Hindlimb muscle (tissue), 1 donor: ENCODE measurements at regions not wholly inside any gene's neighbourhood (a gene's known extent, or its start where the extent isn't known, plus 50 kb on each side); places are given as distances from the start of the nearest gene placed in this dataset.
"Not testable (repeated sequence)": the region's sequence is repeated elsewhere in the genome, so short reads cannot be mapped to it uniquely, and the experiment has no call there.

Experiments
- DNase-seq: peaks from one replicate; pipeline ENCODE4 v3.0.0-alpha.2; 2013

GRCh38 chr6:170043150-170043819 lies 247.6 kb downstream of the DLL1 start:
- no peak for DNase-seq

- DNase-seq, result no peak
Observed at GRCh38 chr6:170042596-170043118, 248.2 kb downstream of the DLL1 start.

- no peak for DNase-seq
Observed at GRCh38 chr6:170042123-170042522, 248.8 kb downstream of the DLL1 start.

GRCh38 chr6:170041526-170041925 lies 249.4 kb downstream of the DLL1 start:
- no peak for DNase-seq

GRCh38 chr6:170040906-170041305 lies 250.0 kb downstream of the DLL1 start:
- DNase-seq, result no peak

DNA sequence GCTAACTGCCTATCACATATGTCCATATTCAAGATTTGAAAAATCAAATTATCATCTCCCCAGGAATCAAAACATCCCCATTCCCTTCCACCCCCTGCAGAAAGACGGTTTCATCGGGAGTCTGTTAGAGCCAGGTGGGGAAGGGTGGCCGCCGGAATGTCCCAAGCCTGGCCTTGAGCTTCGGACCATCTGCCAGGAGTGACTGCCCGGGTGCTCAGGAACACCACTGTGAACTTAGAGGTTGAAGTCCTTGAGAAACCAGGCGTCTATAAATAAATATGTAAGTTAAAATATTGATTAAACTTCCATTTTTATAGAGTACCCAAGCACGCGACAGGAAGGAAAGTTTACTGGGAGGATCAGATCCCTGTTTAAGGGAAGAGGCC lies 250.8 kb downstream of the DLL1 start:
- no peak for DNase-seq

- DNase-seq, result no peak
Observed at GRCh38 chr6:170039156-170040114, 251.4 kb downstream of the DLL1 start.

GRCh38 chr6:170038708-170039107 lies 252.2 kb downstream of the DLL1 start:
- no peak for DNase-seq

- no peak for DNase-seq
Observed at GRCh38 chr6:170038251-170038650, 252.6 kb downstream of the DLL1 start.

DNA sequence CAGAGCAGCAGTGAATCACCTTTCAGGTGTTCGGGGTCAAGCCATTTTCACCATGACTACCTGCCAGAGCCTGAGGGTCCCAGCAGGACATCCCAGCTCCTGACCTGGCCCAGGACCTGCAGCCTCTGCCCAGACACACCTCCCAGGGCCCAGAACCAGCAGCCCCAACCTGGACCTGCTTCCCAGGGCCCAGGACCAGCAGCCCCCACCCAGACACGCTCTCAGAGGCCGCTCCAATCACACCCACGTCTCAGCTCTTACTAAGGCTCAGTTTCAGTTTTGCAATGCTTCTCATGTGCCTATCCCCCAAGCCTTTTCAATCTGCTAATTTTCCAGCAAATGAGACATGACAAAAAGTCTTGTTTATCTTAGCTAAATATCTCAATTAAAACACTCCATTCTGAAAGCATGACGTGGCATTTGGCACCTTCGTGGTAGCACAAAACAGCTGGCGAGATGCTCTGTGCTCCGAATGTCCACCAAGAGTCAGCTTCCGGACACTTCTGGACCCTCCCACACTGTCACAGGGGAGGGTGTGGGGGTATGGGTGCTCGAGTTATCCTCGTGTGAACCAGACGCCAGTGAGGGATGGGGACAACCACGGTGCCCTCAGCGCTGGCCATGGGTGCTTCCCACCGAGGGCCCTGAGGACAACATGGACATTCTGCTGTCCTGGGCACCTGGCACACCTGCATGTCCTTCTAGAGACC lies 253.2 kb downstream of the DLL1 start:
- DNase-seq, result no peak

GRCh38 chr6:170036916-170037315 lies 254.0 kb downstream of the DLL1 start:
- no peak for DNase-seq

DNA sequence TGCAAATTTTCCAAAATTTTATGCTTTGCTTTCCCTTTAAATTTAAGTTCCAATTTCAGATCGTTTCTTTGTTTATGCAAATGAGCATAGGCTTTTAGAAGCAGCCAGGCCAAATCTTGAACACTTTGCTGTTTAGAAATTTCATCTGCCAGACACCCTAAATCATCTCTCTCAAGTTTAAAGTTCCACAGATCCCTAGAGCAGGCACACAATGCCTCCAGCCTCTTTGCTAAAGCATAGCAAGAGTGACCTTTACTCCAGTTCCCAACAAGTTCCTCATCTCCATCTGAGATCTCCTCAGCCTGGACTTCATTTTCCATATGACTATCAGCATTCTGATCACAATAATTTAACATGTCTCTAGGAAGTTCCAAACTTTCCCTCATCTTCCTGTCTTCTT lies 254.5 kb downstream of the DLL1 start:
- DNase-seq, result not testable (repeated sequence)

DNA sequence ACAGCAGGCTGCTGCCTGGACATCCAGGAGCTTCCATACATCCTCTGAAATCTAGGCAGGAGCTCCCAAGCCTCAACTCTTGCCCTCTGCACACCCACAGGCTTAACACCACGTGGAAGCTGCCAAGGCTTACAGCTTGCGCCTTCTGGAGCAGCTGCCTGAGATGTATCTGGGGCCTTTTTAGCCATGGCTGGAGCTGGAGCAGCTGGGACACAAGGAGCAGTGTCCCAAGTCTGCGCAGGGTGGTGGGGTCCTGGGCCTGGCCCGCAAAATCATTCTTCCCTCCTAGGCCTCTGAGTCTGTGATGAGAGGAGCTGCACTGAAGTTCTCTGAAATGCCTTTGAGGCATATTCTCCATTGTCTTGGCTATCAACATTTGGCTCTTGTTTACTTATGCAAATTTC lies 255.0 kb downstream of the DLL1 start:
- DNase-seq, result no peak

GRCh38 chr6:170035044-170035443 lies 255.8 kb downstream of the DLL1 start:
- DNase-seq, result no peak

GRCh38 chr6:170034294-170034693 lies 256.6 kb downstream of the DLL1 start:
- DNase-seq, result no peak

DNA sequence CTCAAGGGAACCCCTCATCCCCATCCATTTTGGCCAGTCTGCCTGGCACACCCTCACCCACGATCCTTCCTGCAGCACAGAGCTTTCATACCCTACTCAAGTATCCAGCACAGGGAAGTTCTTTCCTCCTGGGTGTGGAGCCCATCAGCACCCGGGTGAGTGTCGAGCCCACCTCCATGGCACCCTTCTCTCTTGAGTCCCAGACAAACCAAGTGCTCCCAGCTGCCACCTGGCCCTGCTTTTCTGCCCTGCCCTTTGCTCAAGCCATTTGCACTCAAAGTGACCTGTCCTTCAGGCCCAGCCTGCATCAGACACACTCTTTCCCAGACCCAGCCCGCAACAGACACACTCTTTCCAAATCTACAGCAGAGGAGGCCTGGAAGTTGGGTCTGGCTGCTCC lies 257.2 kb downstream of the DLL1 start:
- DNase-seq, result no peak

- no peak for DNase-seq
Observed at GRCh38 chr6:170032706-170033309, 258.1 kb downstream of the DLL1 start.

DNA sequence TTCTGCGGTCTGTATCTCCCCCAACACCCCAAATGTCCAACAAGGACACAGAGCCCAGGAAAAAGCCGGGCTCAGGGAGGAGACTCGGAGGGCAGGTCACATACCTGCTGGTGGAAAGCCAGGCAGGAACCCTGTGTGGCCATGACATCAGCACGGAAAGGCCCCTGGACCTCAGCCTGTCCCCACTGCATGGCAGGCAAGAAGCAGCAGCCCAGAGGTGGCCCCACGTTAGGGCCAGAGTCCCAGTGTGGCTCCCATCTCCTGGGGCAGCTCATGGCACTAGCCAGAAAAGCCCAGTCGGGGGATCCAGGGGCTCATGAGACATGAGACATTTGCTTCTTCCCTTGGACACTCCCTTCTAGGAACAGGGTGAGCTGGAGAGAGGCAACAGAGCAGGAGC lies 258.7 kb downstream of the DLL1 start:
- DNase-seq, result no peak

- no peak for DNase-seq
Observed at GRCh38 chr6:170031684-170032121, 259.2 kb downstream of the DLL1 start.

DNA sequence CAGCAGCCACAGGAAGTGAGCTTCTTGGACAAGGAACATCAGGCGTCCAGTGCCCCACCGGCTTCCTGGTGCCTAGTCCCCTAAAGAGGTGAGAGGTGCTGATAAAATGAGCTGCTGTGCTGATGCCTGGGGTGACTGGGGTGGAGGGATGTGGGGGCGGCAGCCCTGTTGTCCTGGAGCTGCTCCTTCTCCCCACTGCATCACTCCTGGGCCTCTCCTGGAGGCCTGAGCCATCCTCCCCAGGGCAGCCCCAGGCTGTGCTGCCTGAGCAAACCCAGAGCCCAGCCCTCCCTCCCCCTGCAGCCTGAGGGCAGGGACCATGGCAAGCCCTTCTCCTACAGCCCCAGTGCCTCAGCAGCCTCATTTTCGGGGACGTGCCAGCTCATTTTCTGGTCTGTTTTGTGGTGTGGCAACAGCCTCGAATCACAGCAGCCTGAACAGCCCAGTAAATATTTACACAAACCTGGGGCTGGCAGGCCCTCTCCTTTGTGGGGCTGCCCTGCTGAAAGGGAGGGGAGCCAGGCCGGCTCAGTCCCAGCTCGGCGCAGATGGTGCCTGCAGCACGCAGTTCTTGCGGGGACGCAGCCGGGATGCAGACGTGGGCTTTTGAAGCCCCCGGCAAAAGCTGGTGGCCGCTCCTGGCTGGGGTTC lies 259.9 kb downstream of the DLL1 start:
- DNase-seq, result no peak

- DNase-seq, result no peak
Observed at GRCh38 chr6:170030284-170030815, 260.5 kb downstream of the DLL1 start.
